ENCODE measurements at regions not wholly inside any gene's neighbourhood (a gene's known extent, or its start where the extent isn't known, plus 50 kb on each side); places are given as distances from the start of the nearest gene placed in this dataset.
A peak's percentile ranks its signal among the peaks of the same experiment; 100 is the strongest.
"Not testable (repeated sequence)": the region's sequence is repeated elsewhere in the genome, so short reads cannot be mapped to it uniquely, and the experiment has no call there.

- DNase-seq (ENCODE audit: low spot score): no peak
- in situ Hi-C loops (cut with HindIII; ENCODE audit: low sequenced_read_pairs): no loop called here
These were observed 129.2 kb upstream of the PAK3 start for GRCh38 chrX:110966839-110967238.

GRCh38 chrX:110966091-110966454 is 129.9 kb upstream of the PAK3 start:
- in situ Hi-C loops (cut with HindIII; ENCODE audit: low sequenced_read_pairs): no loop called here
- no peak for DNase-seq (ENCODE audit: low spot score)

GRCh38 chrX:110965409-110966090 is 130.4 kb upstream of the PAK3 start:
- DNase-seq (ENCODE audit: low spot score): no peak
- in situ Hi-C loops (cut with HindIII; ENCODE audit: low sequenced_read_pairs): no loop called here

GRCh38 chrX:110964786-110965185 is 131.2 kb upstream of the PAK3 start:
- no peak for DNase-seq (ENCODE audit: low spot score)
- in situ Hi-C loops (cut with HindIII; ENCODE audit: low sequenced_read_pairs): no loop called here

- in situ Hi-C loops (cut with HindIII; ENCODE audit: low sequenced_read_pairs): no loop called here
- no peak for DNase-seq (ENCODE audit: low spot score)
These were observed 133.5 kb upstream of the PAK3 start for GRCh38 chrX:110962451-110962850.

DNA sequence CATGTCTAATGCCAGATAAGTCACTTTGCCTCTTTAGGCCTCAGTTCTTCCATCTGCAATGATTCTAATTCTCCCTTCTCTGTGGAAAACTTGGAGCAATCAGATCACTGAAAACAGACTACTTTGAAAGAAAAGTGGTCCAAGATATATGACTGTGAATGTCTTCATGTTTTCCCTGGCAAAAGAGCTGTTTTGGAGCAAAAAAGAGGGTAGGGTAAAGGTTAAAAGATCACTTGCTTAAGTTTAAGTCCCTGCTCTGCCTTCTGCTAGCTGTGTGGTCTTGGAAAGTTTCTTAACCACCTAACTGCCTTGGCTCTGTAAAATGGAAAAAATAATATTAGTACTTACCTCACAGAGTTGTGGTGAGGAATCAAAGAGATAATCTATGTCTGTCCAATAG is 140.3 kb upstream of the PAK3 start:
- no peak for DNase-seq (ENCODE audit: low spot score)

DNA sequence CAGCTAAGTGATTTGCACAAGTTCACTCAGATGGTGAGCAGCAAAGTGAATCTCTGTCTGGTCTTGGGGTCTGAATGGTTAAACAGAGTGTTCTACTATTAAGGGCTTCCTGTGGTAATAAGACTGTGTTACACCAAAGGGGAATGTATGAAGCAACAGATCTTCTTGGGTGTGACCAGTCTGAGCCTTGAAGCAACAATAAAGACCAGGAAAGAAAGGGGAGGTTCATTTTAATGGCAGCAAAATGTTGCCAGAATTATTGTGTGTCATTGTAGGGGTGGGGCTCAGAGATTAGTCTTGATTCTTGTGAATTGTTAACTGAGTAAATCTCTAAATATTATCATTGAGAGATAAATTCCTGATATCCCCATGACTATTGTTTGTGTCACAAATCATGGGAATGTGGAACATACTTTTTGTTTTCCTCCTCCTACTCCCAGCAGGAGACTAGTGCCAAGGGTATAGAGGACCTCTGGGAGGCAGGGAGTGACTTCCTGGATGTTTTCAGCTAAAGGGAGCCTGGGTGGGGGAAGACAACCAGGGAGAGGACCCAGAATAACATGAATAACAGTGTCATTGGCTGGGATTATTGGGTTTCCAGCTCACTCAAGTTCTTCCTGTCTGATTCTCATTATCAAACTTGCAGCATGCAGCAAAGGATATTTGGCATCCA is 141.4 kb upstream of the PAK3 start:
- in situ Hi-C loops (cut with HindIII; ENCODE audit: low sequenced_read_pairs): no loop called here
- DNase-seq (ENCODE audit: low spot score): no peak

More for the DNA sequence above, 140.3 kb upstream of the PAK3 start:
- in situ Hi-C loops (cut with HindIII; ENCODE audit: low sequenced_read_pairs): no loop called here

- DNase-seq (ENCODE audit: low spot score): no peak
- in situ Hi-C loops (cut with HindIII; ENCODE audit: low sequenced_read_pairs): no loop called here
These were observed 144.3 kb upstream of the PAK3 start for GRCh38 chrX:110951472-110952269.

- peak; percentile 7 for DNase-seq (ENCODE audit: low spot score)
- in situ Hi-C loops (cut with HindIII; ENCODE audit: low sequenced_read_pairs): no loop called here
These were observed 149.4 kb upstream of the CHRDL1 start for GRCh38 chrX:110944751-110945675.

DNA sequence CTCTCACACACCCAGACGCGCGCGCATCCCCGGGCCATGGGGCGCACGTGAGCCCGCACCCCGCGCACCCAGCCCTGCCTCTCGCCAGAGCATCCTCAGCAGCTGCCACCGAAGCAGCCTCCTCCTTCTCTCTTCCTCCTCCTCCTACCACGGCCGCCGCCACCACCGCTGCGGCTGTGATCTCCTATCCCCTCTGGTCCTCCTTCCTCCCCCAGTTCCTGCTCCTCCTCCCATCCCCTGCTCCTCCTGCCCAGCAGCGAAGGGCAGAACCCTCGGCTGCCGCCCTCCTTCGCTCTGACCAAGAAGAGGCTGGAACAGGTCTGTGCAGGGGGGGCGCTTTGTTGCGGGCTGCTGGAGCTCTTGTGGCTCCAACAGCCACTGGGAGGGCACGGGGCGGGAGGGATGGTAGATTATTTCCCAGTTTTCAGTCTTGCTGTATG is 148.7 kb upstream of the CHRDL1 start:
- in situ Hi-C loops (cut with HindIII; ENCODE audit: low sequenced_read_pairs): no loop called here
- peak; percentile 22 for DNase-seq (ENCODE audit: low spot score)

DNA sequence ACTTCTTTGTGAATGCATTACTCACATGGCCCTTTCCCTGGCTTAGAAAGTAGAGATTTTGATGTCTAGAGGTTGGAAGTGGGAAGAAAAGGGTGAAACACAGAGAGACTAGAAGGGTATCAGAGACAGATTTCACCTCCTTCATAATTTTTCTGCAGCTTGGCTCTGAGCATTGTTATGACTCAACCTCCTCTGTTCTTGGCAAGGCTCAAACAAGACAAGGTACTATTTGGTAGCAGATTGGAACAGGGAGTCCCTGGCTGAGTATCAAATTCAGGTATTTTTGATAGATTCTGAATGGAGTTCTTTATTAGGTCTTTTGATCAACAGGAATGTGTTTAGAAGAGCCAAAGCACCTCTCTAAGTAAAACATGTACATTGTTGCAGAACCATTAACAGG is 146.3 kb upstream of the CHRDL1 start:
- in situ Hi-C loops (cut with HindIII; ENCODE audit: low sequenced_read_pairs): no loop called here
- DNase-seq (ENCODE audit: low spot score): peak; percentile 32

GRCh38 chrX:110938977-110939732 is 143.5 kb upstream of the CHRDL1 start:
- no peak for DNase-seq (ENCODE audit: low spot score)
- in situ Hi-C loops (cut with HindIII; ENCODE audit: low sequenced_read_pairs): no loop called here

- in situ Hi-C loops (cut with HindIII; ENCODE audit: low sequenced_read_pairs): no loop called here
- no peak for DNase-seq (ENCODE audit: low spot score)
These were observed 129.3 kb upstream of the CHRDL1 start for GRCh38 chrX:110924871-110925270.

DNA sequence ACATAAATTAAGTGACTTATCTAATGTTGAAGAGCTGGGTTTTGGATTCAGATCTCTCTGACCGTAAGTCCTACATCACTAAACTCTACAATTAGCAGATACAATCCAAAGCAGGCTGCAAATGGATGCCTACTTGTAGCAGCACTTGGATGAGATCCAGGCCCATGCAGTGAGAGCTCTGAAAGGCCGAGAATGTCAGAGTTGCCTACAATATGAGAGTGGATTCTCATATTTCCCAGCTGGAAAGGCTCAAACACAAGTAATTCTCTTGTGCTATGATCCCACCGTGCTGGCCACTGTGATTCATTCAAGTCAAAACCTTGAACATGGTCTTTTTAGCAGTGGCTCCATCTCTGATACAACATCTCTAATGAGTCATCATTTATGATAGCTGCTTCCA is 125.4 kb upstream of the CHRDL1 start:
- no peak for DNase-seq (ENCODE audit: low spot score)
- in situ Hi-C loops (cut with HindIII; ENCODE audit: low sequenced_read_pairs): no loop called here

GRCh38 chrX:110915570-110915969 is 120.0 kb upstream of the CHRDL1 start:
- no peak for DNase-seq (ENCODE audit: low spot score)
- in situ Hi-C loops (cut with HindIII; ENCODE audit: low sequenced_read_pairs): no loop called here

- DNase-seq (ENCODE audit: low spot score): no peak
- in situ Hi-C loops (cut with HindIII; ENCODE audit: low sequenced_read_pairs): no loop called here
These were observed 119.5 kb upstream of the CHRDL1 start for GRCh38 chrX:110915111-110915510.

- in situ Hi-C loops (cut with HindIII; ENCODE audit: low sequenced_read_pairs): no loop called here
- no peak for DNase-seq (ENCODE audit: low spot score)
These were observed 118.7 kb upstream of the CHRDL1 start for GRCh38 chrX:110914281-110914680.

- in situ Hi-C loops (cut with HindIII; ENCODE audit: low sequenced_read_pairs); DNase-seq (ENCODE audit: low spot score): not testable (repeated sequence)
These were observed 109.1 kb upstream of the CHRDL1 start for GRCh38 chrX:110904747-110905146.

- DNase-seq (ENCODE audit: low spot score): no peak
These were observed 86.4 kb upstream of the CHRDL1 start for GRCh38 chrX:110881971-110882370.

More at GRCh38 chrX:110881971-110882370, 86.4 kb upstream of the CHRDL1 start:
- in situ Hi-C loops (cut with HindIII; ENCODE audit: low sequenced_read_pairs): no loop called here

Data from G401 (cell line).